AG04450 (cell line): ENCODE measurements at regions not wholly inside any gene's neighbourhood (a gene's known extent, or its start where the extent isn't known, plus 50 kb on each side); places are given as distances from the start of the nearest gene placed in this dataset.

Experiments used
- CTCF ChIA-PET: fragments of 300-600, 350-600 bp; formaldehyde crosslinking; extraction: SDS; loops from one replicate; lab custom pipeline; 2022; ENCODE audit warnings: antibody characterized with exemption, inconsistent platforms; lab: Charles Lee
- POLR2A ChIA-PET: fragments of 350-600 bp; formaldehyde crosslinking; extraction: SDS; loops from one replicate; lab custom pipeline; 2021; ENCODE audit warnings: antibody characterized with exemption, inconsistent platforms; lab: Yijun Ruan, JAX
- DNase-seq: peaks from one replicate; pipeline ENCODE4 v3.0.0-alpha.2; 2011; ENCODE audit warnings: low read depth, low spot score
- H3K27ac ChIP-seq: one replicate; pipeline ENCODE4 v1.5.1; 2012; ENCODE audit warnings: low read depth, low read length, control low read depth
- H3K27me3 ChIP-seq: one replicate; pipeline ENCODE4 v1.6.0; 2012; ENCODE audit warnings: low read length; ENCODE audit not compliant: control insufficient read depth, insufficient read depth
- H3K4me3 ChIP-seq: 2 replicates; pipeline ENCODE4 v1.5.1; 2011; ENCODE audit warnings: mild to moderate bottlenecking, low read depth, low read length, control low read depth
- H3K9me3 ChIP-seq: 2 replicates; pipeline ENCODE4 v1.5.1; 2012; ENCODE audit warnings: low read length; ENCODE audit not compliant: control insufficient read depth, insufficient read depth
- CTCF ChIP-seq: IDR thresholded peaks from 2 replicates; pipeline ENCODE4 v1.5.1; 2011; ENCODE audit warnings: low read depth, low read length, control low read depth, inconsistent platforms

- CTCF ChIA-PET, result interaction anchor here (1.3 kb wide), 1 partner anchor 1155 kb away, joined by 4 read pairs; a partner anchor contains a TSS
- DNase-seq, result peak; percentile 29
These were observed 258.9 kb upstream of the NPY start for GRCh38 chr7:24025094-24025493.

GRCh38 chr7:24025765-24026164 lies 258.2 kb upstream of the NPY start:
- Histone ChIP-seq H3K27ac (peak overlapping the region; percentile 33), H3K27me3 (no peaks in the 10 kb centered on the region)
- POLR2A ChIA-PET, result no interaction called here

More at GRCh38 chr7:24025094-24025493, 258.9 kb upstream of the NPY start:
- no peak for TF ChIP-seq CTCF
- Histone ChIP-seq H3K9me3 (no peaks in the 10 kb centered on the region), H3K27me3 (no peaks in the 10 kb centered on the region), H3K27ac (peak overlapping the region; percentile 77), H3K4me3 (no peak overlapping the region)
- POLR2A ChIA-PET, result no interaction called here

GRCh38 chr7:24026351-24026750 lies 257.6 kb upstream of the NPY start:
- CTCF ChIA-PET, result no interaction called here
- Histone ChIP-seq H3K4me3 (no peak overlapping the region), H3K27ac (no peak overlapping the region), H3K27me3 (no peaks in the 10 kb centered on the region), H3K9me3 (no peaks in the 10 kb centered on the region)
- no peak for DNase-seq
- POLR2A ChIA-PET, result no interaction called here
- TF ChIP-seq CTCF, result no peak

More at GRCh38 chr7:24025765-24026164, 258.2 kb upstream of the NPY start:
- no peak for DNase-seq
- no peak for TF ChIP-seq CTCF
- no peaks in the 10 kb centered on the region for H3K9me3 ChIP-seq
- no peak overlapping the region for H3K4me3 ChIP-seq
- CTCF ChIA-PET, result interaction anchor here (1.3 kb wide), 1 partner anchor 1155 kb away, joined by 4 read pairs; a partner anchor contains a TSS

GRCh38 chr7:24029068-24029467 lies 254.9 kb upstream of the NPY start:
- Histone ChIP-seq H3K27ac (no peak overlapping the region), H3K27me3 (no peaks in the 10 kb centered on the region), H3K9me3 (no peaks in the 10 kb centered on the region), H3K4me3 (no peak overlapping the region)
- ChIA-PET POLR2A (no interaction called here), CTCF (no interaction called here)
- no peak for TF ChIP-seq CTCF
- no peak for DNase-seq

GRCh38 chr7:24034251-24034650 lies 249.7 kb upstream of the NPY start:
- Histone ChIP-seq H3K27me3 (no peaks in the 10 kb centered on the region), H3K4me3 (no peak overlapping the region), H3K9me3 (no peaks in the 10 kb centered on the region), H3K27ac (no peak overlapping the region)
- TF ChIP-seq CTCF, result no peak
- no peak for DNase-seq
- POLR2A ChIA-PET, result no interaction called here
- CTCF ChIA-PET, result no interaction called here
